ENCODE measurements at regions not wholly inside any gene's neighbourhood (a gene's known extent, or its start where the extent isn't known, plus 50 kb on each side); places are given as distances from the start of the nearest gene placed in this dataset.

DNA sequence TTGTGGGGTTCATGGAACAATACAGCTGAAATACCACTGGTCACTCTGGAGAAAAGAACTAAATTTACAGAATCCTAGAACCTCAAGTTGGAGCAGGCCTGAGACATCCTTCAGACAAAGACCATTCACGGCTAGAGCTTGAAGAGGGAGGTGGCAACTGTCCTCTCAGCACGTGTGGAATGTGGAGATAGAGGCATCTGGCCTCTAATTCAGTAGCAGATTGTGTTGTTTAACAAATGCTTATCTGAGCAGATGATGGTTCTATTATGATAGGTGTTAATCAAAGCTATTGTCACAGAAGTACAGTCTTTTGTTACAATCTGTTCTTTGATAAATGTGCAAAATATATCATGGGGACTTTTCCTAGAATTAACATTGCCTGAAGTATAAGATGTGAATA, 121.7 kb upstream of the KCNIP4 start:
- no peaks in the 10 kb centered on the region for H3K36me3 ChIP-seq
- TF ChIP-seq POLR2A (IDR thresholded peaks at IDR 0.05) (no peak), POLR2AphosphoS5 (IDR thresholded peaks at IDR 0.05) (no peak)
- TF ChIP-seq, protein P1, sequence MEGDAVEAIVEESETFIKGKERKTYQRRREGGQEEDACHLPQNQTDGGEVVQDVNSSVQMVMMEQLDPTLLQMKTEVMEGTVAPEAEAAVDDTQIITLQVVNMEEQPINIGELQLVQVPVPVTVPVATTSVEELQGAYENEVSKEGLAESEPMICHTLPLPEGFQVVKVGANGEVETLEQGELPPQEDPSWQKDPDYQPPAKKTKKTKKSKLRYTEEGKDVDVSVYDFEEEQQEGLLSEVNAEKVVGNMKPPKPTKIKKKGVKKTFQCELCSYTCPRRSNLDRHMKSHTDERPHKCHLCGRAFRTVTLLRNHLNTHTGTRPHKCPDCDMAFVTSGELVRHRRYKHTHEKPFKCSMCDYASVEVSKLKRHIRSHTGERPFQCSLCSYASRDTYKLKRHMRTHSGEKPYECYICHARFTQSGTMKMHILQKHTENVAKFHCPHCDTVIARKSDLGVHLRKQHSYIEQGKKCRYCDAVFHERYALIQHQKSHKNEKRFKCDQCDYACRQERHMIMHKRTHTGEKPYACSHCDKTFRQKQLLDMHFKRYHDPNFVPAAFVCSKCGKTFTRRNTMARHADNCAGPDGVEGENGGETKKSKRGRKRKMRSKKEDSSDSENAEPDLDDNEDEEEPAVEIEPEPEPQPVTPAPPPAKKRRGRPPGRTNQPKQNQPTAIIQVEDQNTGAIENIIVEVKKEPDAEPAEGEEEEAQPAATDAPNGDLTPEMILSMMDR (IDR thresholded peaks at IDR 0.05), result no peak
- DNase-seq (ENCODE audit: low spot score in 2 of 2), result no peak

DNA sequence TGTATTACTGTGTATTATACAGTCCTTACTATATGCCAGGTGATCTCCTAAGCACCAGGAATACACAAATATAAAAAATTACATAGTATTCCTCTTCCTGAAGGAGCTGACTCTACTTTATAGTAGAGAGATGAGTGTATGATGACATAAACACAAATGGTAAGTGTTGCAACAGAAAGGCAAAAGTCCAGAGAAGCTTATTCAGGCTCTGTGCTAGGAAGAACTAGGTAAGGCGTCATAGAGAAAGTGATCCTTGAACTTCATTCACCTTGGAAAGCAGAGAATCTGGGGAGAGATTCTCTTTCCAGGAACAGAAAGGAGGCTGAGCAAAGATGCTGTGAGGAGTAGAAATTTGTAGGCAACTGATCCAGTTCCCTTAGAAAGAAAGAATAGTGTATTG, 115.0 kb upstream of the KCNIP4 start:
- no peaks in the 10 kb centered on the region for H3K36me3 ChIP-seq
- H3K9me3 ChIP-seq, result no peaks in the 10 kb centered on the region
- DNase-seq (ENCODE audit: low spot score in 2 of 2), result no peak
- no peak for TF ChIP-seq POLR2AphosphoS5 (IDR thresholded peaks at IDR 0.05)
- TF ChIP-seq POLR2A (IDR thresholded peaks at IDR 0.05), result no peak
- TF ChIP-seq, protein P1 (IDR thresholded peaks at IDR 0.05), result no peak
- no peaks in the 10 kb centered on the region for H3K4me1 ChIP-seq
- H3K4me3 ChIP-seq, result no peak overlapping the region
- no peaks in the 10 kb centered on the region for H3K27me3 ChIP-seq
- intact Hi-C loops (cut with DNase I; ENCODE audit: low total_unique reads), result loop anchor here (1.0 kb wide), 1 partner anchor 12 kb away; no protein-coding TSS in a partner anchor
- H3K27ac ChIP-seq, result no peak overlapping the region

More for the DNA sequence above, 121.7 kb upstream of the KCNIP4 start:
- peaks cover 0 to 12% of the 10 kb centered on the region in 2 donors for H3K9me3 ChIP-seq
- intact Hi-C loops (cut with DNase I; ENCODE audit: low total_unique reads), result no loop called here
- H3K4me3 ChIP-seq, result no peak overlapping the region
- H3K27ac ChIP-seq, result no peak overlapping the region
- H3K27me3 ChIP-seq, result no peaks in the 10 kb centered on the region
- H3K4me1 ChIP-seq, result no peaks in the 10 kb centered on the region

DNA sequence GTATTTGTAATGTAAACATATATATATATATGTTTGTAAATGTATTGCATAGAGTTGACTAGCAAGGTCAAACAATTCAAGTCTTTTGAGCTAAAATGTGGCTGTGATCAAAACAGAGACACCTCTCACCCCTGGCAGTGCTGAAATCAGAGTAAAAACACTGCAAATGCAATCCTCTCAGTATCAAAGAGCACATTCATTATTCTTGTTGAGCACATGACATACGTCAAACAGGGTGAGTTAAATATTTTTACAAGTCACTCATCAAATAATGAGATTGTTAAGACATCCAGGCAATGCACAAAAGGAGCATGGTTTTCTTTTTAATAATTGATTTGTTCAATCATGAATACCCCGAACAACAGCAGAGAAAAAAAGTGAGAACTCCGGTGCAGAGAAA, 114.1 kb upstream of the KCNIP4 start:
- DNase-seq (ENCODE audit: low spot score in 2 of 2), result no peak
- H3K4me1 ChIP-seq, result no peaks in the 10 kb centered on the region
- no peak overlapping the region for H3K27ac ChIP-seq
- intact Hi-C loops (cut with DNase I; ENCODE audit: low total_unique reads), result no loop called here
- no peaks in the 10 kb centered on the region for H3K27me3 ChIP-seq
- no peaks in the 10 kb centered on the region for H3K36me3 ChIP-seq
- no peaks in the 10 kb centered on the region for H3K9me3 ChIP-seq
- no peak overlapping the region for H3K4me3 ChIP-seq
- TF ChIP-seq POLR2AphosphoS5 (IDR thresholded peaks at IDR 0.05) (no peak), POLR2A (IDR thresholded peaks at IDR 0.05) (no peak)
- TF ChIP-seq, protein P1 (IDR thresholded peaks at IDR 0.05), result no peak

DNA sequence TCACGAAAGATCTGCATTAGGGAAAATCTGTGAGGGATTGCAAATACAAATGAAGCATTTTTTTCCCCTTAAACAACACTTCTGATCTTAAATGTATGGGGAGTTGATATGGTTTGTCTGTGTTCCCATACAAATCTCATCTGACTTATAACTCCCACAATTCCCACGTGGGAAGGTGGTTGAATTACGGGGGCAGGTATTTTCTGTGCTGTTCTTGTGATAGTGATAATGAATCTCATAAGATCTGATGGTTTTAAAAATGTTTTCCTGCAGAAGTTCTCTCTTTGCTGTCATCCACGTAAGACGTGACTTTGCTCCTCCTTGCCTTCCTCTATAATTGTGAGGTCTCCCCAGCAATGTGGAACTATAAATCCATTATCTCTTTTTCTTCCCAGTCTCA, 107.4 kb upstream of the KCNIP4 start:
- no peak for TF ChIP-seq POLR2A (IDR thresholded peaks at IDR 0.05)
- no peak for TF ChIP-seq POLR2AphosphoS5 (IDR thresholded peaks at IDR 0.05)
- TF ChIP-seq, protein P1 (IDR thresholded peaks at IDR 0.05), result no peak
- H3K27me3 ChIP-seq, result no peaks in the 10 kb centered on the region

DNA sequence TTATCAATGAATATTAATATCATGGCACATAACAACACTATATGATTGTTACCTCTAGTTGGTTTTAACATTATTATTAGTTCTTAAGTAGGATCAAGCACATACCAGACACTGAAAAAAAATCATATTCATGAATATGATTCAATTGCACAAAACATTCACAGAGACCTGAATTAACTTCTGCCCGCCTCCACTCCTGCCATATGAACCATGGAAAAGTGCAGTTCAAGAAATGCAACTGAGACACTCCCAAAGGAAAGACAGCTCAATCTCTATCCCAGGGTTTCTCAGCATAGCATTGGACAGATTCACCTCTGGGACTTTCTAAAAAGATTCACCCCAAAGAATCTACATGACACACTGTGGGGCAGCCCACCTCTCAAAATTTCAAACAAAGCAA, 103.5 kb upstream of the KCNIP4 start:
- intact Hi-C loops (cut with DNase I; ENCODE audit: low total_unique reads), result no loop called here
- H3K9me3 ChIP-seq, result peaks cover 8 to 13% of the 10 kb centered on the region in 2 donors
- no peaks in the 10 kb centered on the region for H3K27me3 ChIP-seq
- no peaks in the 10 kb centered on the region for H3K36me3 ChIP-seq
- H3K4me1 ChIP-seq, result no peaks in the 10 kb centered on the region
- no peak overlapping the region for H3K27ac ChIP-seq
- no peak for DNase-seq (ENCODE audit: low spot score in 2 of 2)
- no peak overlapping the region for H3K4me3 ChIP-seq
- TF ChIP-seq POLR2A (IDR thresholded peaks at IDR 0.05) (no peak), POLR2AphosphoS5 (IDR thresholded peaks at IDR 0.05) (no peak)
- TF ChIP-seq, protein P1 (IDR thresholded peaks at IDR 0.05), result no peak

More for the DNA sequence above, 107.4 kb upstream of the KCNIP4 start:
- Histone ChIP-seq H3K4me1 (no peaks in the 10 kb centered on the region), H3K27ac (no peak overlapping the region), H3K4me3 (no peak overlapping the region), H3K9me3 (no peaks in the 10 kb centered on the region), H3K36me3 (no peaks in the 10 kb centered on the region)
- DNase-seq (ENCODE audit: low spot score in 2 of 2), result no peak
- intact Hi-C loops (cut with DNase I; ENCODE audit: low total_unique reads), result no loop called here
